WTC11 (cell line): ENCODE measurements at regions not wholly inside any gene's neighbourhood (a gene's known extent, or its start where the extent isn't known, plus 50 kb on each side); places are given as distances from the start of the nearest gene placed in this dataset.

Source experiments
- ATAC-seq: fragments of 200-7000 bp; cut with Tn5 transposase; 2 replicates; pipeline ENCODE4 v1.10.0; 2021; ENCODE audit warnings: mild to moderate bottlenecking, moderate library complexity
- CTCF ChIA-PET: fragments of 300-600 bp; sonication (Branson Sonifier 250); formaldehyde crosslinking; loops from one replicate; lab custom pipeline; 2021; ENCODE audit warnings: antibody characterized with exemption; lab: Charles Lee
- POLR2A ChIA-PET: fragments of 350-600 bp; sonication (Branson Sonifier 250); formaldehyde crosslinking; loops from one replicate; lab custom pipeline; 2021; ENCODE audit warnings: antibody characterized with exemption; lab: Charles Lee
- DNase-seq: peaks from one replicate; pipeline ENCODE4 v3.0.0; 2021; ENCODE audit warnings: low spot score
- H3K27ac Mint-ChIP-seq: 2 replicates; pipeline ENCODE4 v1.8.0; 2021; ENCODE audit warnings: mixed read lengths
- H3K27me3 Mint-ChIP-seq: 2 replicates; pipeline ENCODE4 v1.8.0; 2021; ENCODE audit warnings: low read depth, mild to moderate bottlenecking, moderate library complexity, mixed read lengths
- H3K36me3 Mint-ChIP-seq: 2 replicates; pipeline ENCODE4 v1.8.0; 2021; ENCODE audit warnings: mixed read lengths
- H3K4me1 Mint-ChIP-seq: 2 replicates; pipeline ENCODE4 v1.8.0; 2022; ENCODE audit warnings: mixed read lengths
- H3K4me3 Mint-ChIP-seq: 2 replicates; pipeline ENCODE4 v1.8.0; 2021; ENCODE audit warnings: mild to moderate bottlenecking, moderate library complexity, mixed read lengths
- H3K9me3 Mint-ChIP-seq: 2 replicates; pipeline ENCODE4 v1.8.0; 2021; ENCODE audit warnings: mixed read lengths
- ATF1 ChIP-seq: sonication (generic); formaldehyde crosslinking; IDR thresholded peaks from 2 replicates; pipeline ENCODE4 v1.8.1; 2023; ENCODE audit warnings: mild to moderate bottlenecking, moderate library complexity, missing genetic modification reagents
- CBFB ChIP-seq: sonication (generic); formaldehyde crosslinking; IDR thresholded peaks from 2 replicates; pipeline ENCODE4 v1.8.1; 2022; ENCODE audit warnings: mild to moderate bottlenecking, low read depth, missing genetic modification reagents
- CREB1 ChIP-seq: sonication (generic); formaldehyde crosslinking; IDR thresholded peaks from 2 replicates; pipeline ENCODE4 v1.8.0; 2023; ENCODE audit warnings: mild to moderate bottlenecking, missing genetic modification reagents
- CREM ChIP-seq: sonication (generic); formaldehyde crosslinking; IDR thresholded peaks from 2 replicates; pipeline ENCODE4 v1.8.1; 2022; ENCODE audit warnings: mild to moderate bottlenecking, missing genetic modification reagents, moderate library complexity
- E2F5 ChIP-seq: sonication (generic); formaldehyde crosslinking; IDR thresholded peaks from 2 replicates; pipeline ENCODE4 v1.8.1; 2022; ENCODE audit warnings: mild to moderate bottlenecking, moderate library complexity, missing genetic modification reagents
- ELF4 ChIP-seq: sonication (generic); formaldehyde crosslinking; IDR thresholded peaks from 2 replicates; pipeline ENCODE4 v1.8.1; 2022; ENCODE audit warnings: low read depth, mild to moderate bottlenecking, moderate library complexity, missing genetic modification reagents
- EMX1 ChIP-seq: fragments of 250-450 bp; sonication (Bioruptor Pico); IDR thresholded peaks from 2 replicates; pipeline ENCODE4 v1.8.0; 2021; ENCODE audit warnings: mild to moderate bottlenecking
- FOXJ3 ChIP-seq: sonication (generic); formaldehyde crosslinking; IDR thresholded peaks from 2 replicates; pipeline ENCODE4 v1.9.0; 2021; ENCODE audit warnings: missing genetic modification reagents, mild to moderate bottlenecking, borderline replicate concordance
- GABPB1 ChIP-seq: sonication (generic); formaldehyde crosslinking; IDR thresholded peaks from 2 replicates; pipeline ENCODE4 v1.8.1; 2023; ENCODE audit warnings: mild to moderate bottlenecking, missing genetic modification reagents
- HMGA2 ChIP-seq: fragments of 250-450 bp; sonication (Bioruptor Pico); IDR thresholded peaks from 2 replicates; pipeline ENCODE4 v1.4.0; 2021; ENCODE audit warnings: mild to moderate bottlenecking, moderate library complexity
- HMGXB4 ChIP-seq: sonication (generic); formaldehyde crosslinking; IDR thresholded peaks from 2 replicates; pipeline ENCODE4 v1.8.1; 2023; ENCODE audit warnings: mild to moderate bottlenecking, moderate library complexity, missing genetic modification reagents
- JUN ChIP-seq: sonication (generic); formaldehyde crosslinking; IDR thresholded peaks from 2 replicates; pipeline ENCODE4 v1.8.0; 2023; ENCODE audit warnings: mild to moderate bottlenecking, missing genetic modification reagents
- NFYB ChIP-seq: sonication (generic); formaldehyde crosslinking; conservative IDR thresholded peaks from 2 replicates; pipeline ENCODE4 v1.8.0; 2022; ENCODE audit warnings: low read depth, missing genetic modification reagents
- NR1H2 ChIP-seq: sonication (generic); formaldehyde crosslinking; IDR thresholded peaks from 2 replicates; pipeline ENCODE4 v1.9.0; 2021; ENCODE audit warnings: mild to moderate bottlenecking, moderate library complexity, missing genetic modification reagents
- TCF7 ChIP-seq: sonication (generic); formaldehyde crosslinking; IDR thresholded peaks from 2 replicates; pipeline ENCODE4 v1.8.0; 2022; ENCODE audit warnings: mild to moderate bottlenecking, low read depth, missing genetic modification reagents, moderate library complexity
- TEAD1 ChIP-seq: sonication (generic); formaldehyde crosslinking; IDR thresholded peaks from 2 replicates; pipeline ENCODE4 v1.8.0; 2022; ENCODE audit warnings: mild to moderate bottlenecking, missing genetic modification reagents
- TP53 ChIP-seq: sonication (generic); formaldehyde crosslinking; IDR thresholded peaks from 2 replicates; pipeline ENCODE4 v1.8.1; 2023; ENCODE audit warnings: mild to moderate bottlenecking, missing genetic modification reagents
- ZNF138 ChIP-seq: sonication (generic); formaldehyde crosslinking; conservative IDR thresholded peaks from 2 replicates; pipeline ENCODE4 v1.8.1; 2022; ENCODE audit warnings: mild to moderate bottlenecking, moderate library complexity, missing genetic modification reagents
- ZNF232 ChIP-seq: sonication (generic); formaldehyde crosslinking; IDR thresholded peaks from 2 replicates; pipeline ENCODE4 v1.8.0; 2022; ENCODE audit warnings: mild to moderate bottlenecking, missing genetic modification reagents
- ZNF425 ChIP-seq: fragments of 250-450 bp; sonication (Bioruptor Pico); conservative IDR thresholded peaks from 2 replicates; pipeline ENCODE4 v1.9.0; 2021; ENCODE audit warnings: mild to moderate bottlenecking
- TF ChIP-seq, protein P1 (sequence below): sonication (generic); formaldehyde crosslinking; IDR thresholded peaks from 2 replicates; pipeline ENCODE4 v1.8.0; 2022; ENCODE audit warnings: mild to moderate bottlenecking, missing genetic modification reagents
- TF ChIP-seq, protein P2 (sequence below): sonication (generic); formaldehyde crosslinking; IDR thresholded peaks from 2 replicates; pipeline ENCODE4 v1.8.1; 2023; ENCODE audit warnings: mild to moderate bottlenecking, missing genetic modification reagents, moderate library complexity
- TF ChIP-seq, protein P3 (sequence below): fragments of 250-450 bp; sonication (Bioruptor Pico); IDR thresholded peaks from 2 replicates; pipeline ENCODE4 v1.9.0; 2021; ENCODE audit warnings: mild to moderate bottlenecking

- H3K27me3 Mint-ChIP-seq, result no peaks in the 10 kb centered on the region
- DNase-seq, result no peak
- CTCF ChIA-PET, result no interaction called here
- POLR2A ChIA-PET, result no interaction called here
- no peak for ATAC-seq
- TF ChIP-seq ELF4 (no peak), NFYB (CRISPR knock-in tag) (no peak), CBFB (CRISPR knock-in tag) (no peak), TP53 (no peak), TEAD1 (no peak), CREB1 (CRISPR knock-in tag) (no peak), JUN (no peak), HMGA2 (no peak), CREM (no peak), ZNF138 (CRISPR knock-in tag) (no peak), TCF7 (CRISPR knock-in tag) (no peak), ATF1 (CRISPR knock-in tag) (no peak), HMGXB4 (no peak)
- TF ChIP-seq, protein P1, sequence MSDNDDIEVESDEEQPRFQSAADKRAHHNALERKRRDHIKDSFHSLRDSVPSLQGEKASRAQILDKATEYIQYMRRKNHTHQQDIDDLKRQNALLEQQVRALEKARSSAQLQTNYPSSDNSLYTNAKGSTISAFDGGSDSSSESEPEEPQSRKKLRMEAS, result no peak
- TF ChIP-seq, protein P2, sequence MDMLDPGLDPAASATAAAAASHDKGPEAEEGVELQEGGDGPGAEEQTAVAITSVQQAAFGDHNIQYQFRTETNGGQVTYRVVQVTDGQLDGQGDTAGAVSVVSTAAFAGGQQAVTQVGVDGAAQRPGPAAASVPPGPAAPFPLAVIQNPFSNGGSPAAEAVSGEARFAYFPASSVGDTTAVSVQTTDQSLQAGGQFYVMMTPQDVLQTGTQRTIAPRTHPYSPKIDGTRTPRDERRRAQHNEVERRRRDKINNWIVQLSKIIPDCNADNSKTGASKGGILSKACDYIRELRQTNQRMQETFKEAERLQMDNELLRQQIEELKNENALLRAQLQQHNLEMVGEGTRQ (CRISPR knock-in tag), result no peak
- TF ChIP-seq, all 79 proteins: peak for 0
- Mint-ChIP-seq H3K36me3 (peaks cover 35% of the 10 kb centered on the region), H3K4me1 (no peaks in the 10 kb centered on the region), H3K9me3 (peaks cover 38% of the 10 kb centered on the region), H3K27ac (no peak overlapping the region), H3K4me3 (no peak overlapping the region)
These were observed 772.5 kb downstream of the TRIML1 start for GRCh38 chr4:188911707-188912106.

DNA sequence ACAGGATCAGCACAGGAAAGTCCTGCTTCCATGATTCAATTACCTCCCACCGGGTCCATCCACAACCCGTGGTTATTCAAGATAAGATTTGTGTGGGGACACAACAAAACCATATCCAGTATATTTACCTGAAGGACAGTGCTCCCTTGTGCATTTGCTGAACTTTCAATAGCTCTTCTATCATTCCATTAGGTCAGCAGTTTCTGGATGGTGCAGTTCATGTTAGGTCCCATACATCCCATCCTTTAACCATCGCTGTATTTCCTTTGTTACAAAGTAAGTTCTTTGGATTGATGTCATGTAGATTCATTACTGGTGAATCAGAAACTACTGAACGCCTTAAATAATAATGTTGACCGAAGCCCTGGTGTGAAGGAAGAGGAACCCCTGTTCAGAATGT lies 775.9 kb downstream of the TRIML1 start:
- Mint-ChIP-seq H3K27me3 (no peaks in the 10 kb centered on the region), H3K4me1 (no peaks in the 10 kb centered on the region), H3K27ac (no peak overlapping the region), H3K36me3 (peaks cover 58% of the 10 kb centered on the region), H3K4me3 (no peak overlapping the region), H3K9me3 (peaks cover 63% of the 10 kb centered on the region)
- ATAC-seq, result no peak
- DNase-seq, result no peak
- no peak for TF ChIP-seq FOXJ3
- TF ChIP-seq, protein P2 (CRISPR knock-in tag), result no peak
- ChIA-PET CTCF (no interaction called here), POLR2A (no interaction called here)

DNA sequence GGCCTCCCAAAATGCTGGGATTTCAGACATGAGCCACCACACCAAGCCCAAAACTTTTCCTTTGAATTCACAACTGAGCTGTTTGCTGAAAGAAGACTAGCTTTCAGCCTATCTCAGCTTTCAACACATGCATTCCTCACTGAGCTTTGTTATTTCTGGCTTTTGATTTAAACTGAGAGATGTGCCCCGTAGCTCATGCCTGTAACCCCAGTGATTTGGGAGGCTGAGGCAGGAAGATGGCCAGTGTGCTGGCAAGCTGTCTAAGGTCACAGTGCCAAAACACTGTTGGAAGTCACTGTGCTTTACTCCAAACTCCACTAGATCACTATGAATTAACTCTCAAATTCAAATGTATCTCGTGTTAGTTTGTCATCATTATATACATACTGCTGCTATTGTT lies 779.5 kb downstream of the TRIML1 start:
- H3K36me3 Mint-ChIP-seq, result peaks cover 67% of the 10 kb centered on the region
- TF ChIP-seq ZNF232 (no peak), E2F5 (CRISPR knock-in tag) (no peak), GABPB1 (CRISPR knock-in tag) (no peak), NR1H2 (CRISPR knock-in tag) (no peak), EMX1 (no peak), ELF4 (no peak), ZNF425 (CRISPR knock-in tag) (no peak)
- TF ChIP-seq, protein P3, sequence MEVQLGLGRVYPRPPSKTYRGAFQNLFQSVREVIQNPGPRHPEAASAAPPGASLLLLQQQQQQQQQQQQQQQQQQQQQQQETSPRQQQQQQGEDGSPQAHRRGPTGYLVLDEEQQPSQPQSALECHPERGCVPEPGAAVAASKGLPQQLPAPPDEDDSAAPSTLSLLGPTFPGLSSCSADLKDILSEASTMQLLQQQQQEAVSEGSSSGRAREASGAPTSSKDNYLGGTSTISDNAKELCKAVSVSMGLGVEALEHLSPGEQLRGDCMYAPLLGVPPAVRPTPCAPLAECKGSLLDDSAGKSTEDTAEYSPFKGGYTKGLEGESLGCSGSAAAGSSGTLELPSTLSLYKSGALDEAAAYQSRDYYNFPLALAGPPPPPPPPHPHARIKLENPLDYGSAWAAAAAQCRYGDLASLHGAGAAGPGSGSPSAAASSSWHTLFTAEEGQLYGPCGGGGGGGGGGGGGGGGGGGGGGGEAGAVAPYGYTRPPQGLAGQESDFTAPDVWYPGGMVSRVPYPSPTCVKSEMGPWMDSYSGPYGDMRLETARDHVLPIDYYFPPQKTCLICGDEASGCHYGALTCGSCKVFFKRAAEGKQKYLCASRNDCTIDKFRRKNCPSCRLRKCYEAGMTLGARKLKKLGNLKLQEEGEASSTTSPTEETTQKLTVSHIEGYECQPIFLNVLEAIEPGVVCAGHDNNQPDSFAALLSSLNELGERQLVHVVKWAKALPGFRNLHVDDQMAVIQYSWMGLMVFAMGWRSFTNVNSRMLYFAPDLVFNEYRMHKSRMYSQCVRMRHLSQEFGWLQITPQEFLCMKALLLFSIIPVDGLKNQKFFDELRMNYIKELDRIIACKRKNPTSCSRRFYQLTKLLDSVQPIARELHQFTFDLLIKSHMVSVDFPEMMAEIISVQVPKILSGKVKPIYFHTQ, result no peak
- H3K4me1 Mint-ChIP-seq, result no peaks in the 10 kb centered on the region
- CTCF ChIA-PET, result no interaction called here
- no peak overlapping the region for H3K4me3 Mint-ChIP-seq
- DNase-seq (no peak), ATAC-seq (no peak)
- H3K27ac Mint-ChIP-seq, result no peak overlapping the region
- peaks cover 77% of the 10 kb centered on the region for H3K9me3 Mint-ChIP-seq
- POLR2A ChIA-PET, result no interaction called here
- no peaks in the 10 kb centered on the region for H3K27me3 Mint-ChIP-seq
